BE2C (cell line): ENCODE measurements at regions not wholly inside any gene's neighbourhood (a gene's known extent, or its start where the extent isn't known, plus 50 kb on each side); places are given as distances from the start of the nearest gene placed in this dataset.

Experiments
- DNase-seq: peaks from one replicate; pipeline ENCODE4 v3.0.0-alpha.2; 2020
- H3K27me3 ChIP-seq: fragments of 250-450 bp; sonication (Bioruptor Pico); 2 replicates; pipeline ENCODE4 v1.5.1; 2020; ENCODE audit warnings: mild to moderate bottlenecking
- H3K36me3 ChIP-seq: fragments of 250-450 bp; sonication (Bioruptor Pico); 2 replicates; pipeline ENCODE4 v1.5.1; 2020; ENCODE audit warnings: mild to moderate bottlenecking
- H3K4me1 ChIP-seq: fragments of 250-450 bp; sonication (Bioruptor Pico); 2 replicates; pipeline ENCODE4 v1.5.1; 2020
- H3K4me3 ChIP-seq: 2 replicates; pipeline ENCODE4 v1.5.1; 2011; ENCODE audit warnings: low read depth, low read length
- H3K9me3 ChIP-seq: fragments of 250-450 bp; sonication (Bioruptor Pico); 2 replicates; pipeline ENCODE4 v1.5.1; 2020
- TF ChIP-seq, protein P1 (sequence below): IDR thresholded peaks from 2 replicates; pipeline ENCODE4 v1.5.1; 2012; ENCODE audit warnings: mild to moderate bottlenecking, low read depth, low read length

- Histone ChIP-seq H3K36me3 (no peaks in the 10 kb centered on the region), H3K9me3 (no peaks in the 10 kb centered on the region), H3K4me1 (peaks cover 36% of the 10 kb centered on the region), H3K4me3 (peak overlapping the region; percentile 41), H3K27me3 (no peaks in the 10 kb centered on the region)
- peak; percentile 79 for DNase-seq
- TF ChIP-seq, protein P1, sequence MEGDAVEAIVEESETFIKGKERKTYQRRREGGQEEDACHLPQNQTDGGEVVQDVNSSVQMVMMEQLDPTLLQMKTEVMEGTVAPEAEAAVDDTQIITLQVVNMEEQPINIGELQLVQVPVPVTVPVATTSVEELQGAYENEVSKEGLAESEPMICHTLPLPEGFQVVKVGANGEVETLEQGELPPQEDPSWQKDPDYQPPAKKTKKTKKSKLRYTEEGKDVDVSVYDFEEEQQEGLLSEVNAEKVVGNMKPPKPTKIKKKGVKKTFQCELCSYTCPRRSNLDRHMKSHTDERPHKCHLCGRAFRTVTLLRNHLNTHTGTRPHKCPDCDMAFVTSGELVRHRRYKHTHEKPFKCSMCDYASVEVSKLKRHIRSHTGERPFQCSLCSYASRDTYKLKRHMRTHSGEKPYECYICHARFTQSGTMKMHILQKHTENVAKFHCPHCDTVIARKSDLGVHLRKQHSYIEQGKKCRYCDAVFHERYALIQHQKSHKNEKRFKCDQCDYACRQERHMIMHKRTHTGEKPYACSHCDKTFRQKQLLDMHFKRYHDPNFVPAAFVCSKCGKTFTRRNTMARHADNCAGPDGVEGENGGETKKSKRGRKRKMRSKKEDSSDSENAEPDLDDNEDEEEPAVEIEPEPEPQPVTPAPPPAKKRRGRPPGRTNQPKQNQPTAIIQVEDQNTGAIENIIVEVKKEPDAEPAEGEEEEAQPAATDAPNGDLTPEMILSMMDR, result 0 out of 2 replicates have a peak, but pooled peaks have one; percentile 3
Observed at GRCh38 chr13:31885994-31886393, 145.6 kb upstream of the FRY start.

- H3K4me3 ChIP-seq, result no peak overlapping the region
- DNase-seq, result no peak
- no peaks in the 10 kb centered on the region for H3K27me3 ChIP-seq
- peaks cover 28% of the 10 kb centered on the region for H3K4me1 ChIP-seq
- no peaks in the 10 kb centered on the region for H3K36me3 ChIP-seq
- no peaks in the 10 kb centered on the region for H3K9me3 ChIP-seq
- TF ChIP-seq, protein P1, result no peak
Observed at GRCh38 chr13:31887286-31887685, 144.3 kb upstream of the FRY start.

DNA sequence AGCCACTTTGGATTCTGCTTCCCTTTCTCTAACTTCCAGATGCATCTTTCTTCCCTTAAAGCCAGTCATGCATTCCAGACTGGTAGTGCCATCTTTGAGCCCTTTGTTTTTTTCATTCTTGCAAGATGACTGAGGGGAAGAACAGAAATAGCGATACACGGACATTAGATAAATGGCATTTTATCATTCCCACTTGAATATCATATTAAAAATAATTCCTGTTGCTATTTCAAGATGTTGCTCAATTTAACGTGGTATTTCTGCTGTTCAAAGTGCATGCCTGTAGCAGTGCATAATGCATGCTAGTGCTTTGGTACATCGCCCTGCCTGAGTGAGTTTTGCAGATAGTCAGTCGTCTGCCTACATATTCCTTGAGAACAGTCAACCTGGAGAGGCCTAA, 140.6 kb upstream of the FRY start:
- no peak for DNase-seq
- no peaks in the 10 kb centered on the region for H3K9me3 ChIP-seq
- H3K27me3 ChIP-seq, result no peaks in the 10 kb centered on the region
- peaks cover 36% of the 10 kb centered on the region for H3K4me1 ChIP-seq
- TF ChIP-seq, protein P1, result no peak
- no peak overlapping the region for H3K4me3 ChIP-seq
- no peaks in the 10 kb centered on the region for H3K36me3 ChIP-seq

DNA sequence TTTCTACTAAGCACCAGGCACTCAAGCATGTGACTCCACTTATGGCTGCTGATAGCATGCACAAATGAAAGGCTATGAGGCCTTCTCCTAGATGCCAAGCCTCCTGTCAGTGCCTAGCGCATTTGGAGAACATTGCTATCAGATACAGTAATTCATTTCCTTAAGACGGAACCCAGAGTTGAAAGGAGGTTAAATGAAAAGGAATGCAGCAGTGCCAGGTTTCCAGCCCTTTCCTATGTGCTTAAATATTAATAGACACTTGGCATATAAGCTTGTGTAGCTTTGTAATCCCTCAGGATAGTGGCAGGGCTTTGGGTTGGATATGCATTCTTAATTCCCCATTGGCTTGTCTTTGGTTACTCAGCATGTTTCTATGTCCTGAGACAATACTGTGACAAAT, 140.1 kb upstream of the FRY start:
- H3K4me3 ChIP-seq, result no peak overlapping the region
- H3K4me1 ChIP-seq, result peaks cover 37% of the 10 kb centered on the region
- TF ChIP-seq, protein P1, result no peak
- DNase-seq, result no peak
- H3K9me3 ChIP-seq, result no peaks in the 10 kb centered on the region
- H3K27me3 ChIP-seq, result no peaks in the 10 kb centered on the region
- H3K36me3 ChIP-seq, result no peaks in the 10 kb centered on the region

DNA sequence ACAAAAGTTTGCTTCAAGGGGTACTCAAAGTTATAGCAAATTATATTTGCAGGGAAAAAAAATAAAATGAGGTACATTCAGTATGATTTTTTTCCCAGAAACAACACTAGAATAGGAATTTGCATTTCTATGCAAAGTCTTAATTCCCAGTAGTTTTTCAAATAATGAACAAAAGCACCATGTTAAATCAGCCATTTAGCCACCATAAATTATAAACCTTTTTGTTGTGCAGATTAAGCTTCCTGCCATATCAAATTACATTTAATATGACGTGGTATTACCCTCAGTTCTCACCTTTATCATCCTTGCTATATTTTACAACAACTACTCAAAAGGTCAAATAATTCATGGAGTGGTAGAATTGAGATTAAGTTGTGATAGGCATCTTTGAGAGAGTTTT, 136.6 kb upstream of the FRY start:
- H3K4me1 ChIP-seq, result peaks cover 38% of the 10 kb centered on the region
- TF ChIP-seq, protein P1, result no peak

GRCh38 chr13:31895691-31896090, 135.9 kb upstream of the FRY start:
- DNase-seq, result no peak
- TF ChIP-seq, protein P1, result no peak
- Histone ChIP-seq H3K9me3 (no peaks in the 10 kb centered on the region), H3K27me3 (no peaks in the 10 kb centered on the region), H3K36me3 (peaks cover 4% of the 10 kb centered on the region; the same call in 1 of the 2 replicates), H3K4me1 (peaks cover 38% of the 10 kb centered on the region), H3K4me3 (no peak overlapping the region)

More for the DNA sequence above, 136.6 kb upstream of the FRY start:
- Histone ChIP-seq H3K4me3 (no peak overlapping the region), H3K9me3 (no peaks in the 10 kb centered on the region), H3K27me3 (no peaks in the 10 kb centered on the region), H3K36me3 (no peaks in the 10 kb centered on the region)
- DNase-seq, result no peak
